Dendritic cell treated with granulocyte-macrophage colony-stimulating factor and Interleukin-4, amounts not matched to agents 40 ng/mL and 50 ng/mL, for 4 days (primary cell): ENCODE measurements at regions not wholly inside any gene's neighbourhood (a gene's known extent, or its start where the extent isn't known, plus 50 kb on each side); places are given as distances from the start of the nearest gene placed in this dataset.
"Not testable (repeated sequence)": the region's sequence is repeated elsewhere in the genome, so short reads cannot be mapped to it uniquely, and the experiment has no call there.

Source experiments
- H3K27ac Mint-ChIP-seq: one replicate; pipeline ENCODE4 v1.8.0; 2022; ENCODE audit warnings: mild to moderate bottlenecking, mixed read lengths
- H3K27me3 Mint-ChIP-seq: one replicate; pipeline ENCODE4 v1.8.0; 2022; ENCODE audit warnings: mild to moderate bottlenecking, mixed read lengths
- H3K36me3 Mint-ChIP-seq: one replicate; pipeline ENCODE4 v1.8.0; 2022; ENCODE audit warnings: low read depth, mixed read lengths
- H3K4me1 Mint-ChIP-seq: one replicate; pipeline ENCODE4 v1.8.0; 2022; ENCODE audit warnings: low read depth, mixed read lengths
- H3K4me3 Mint-ChIP-seq: one replicate; pipeline ENCODE4 v1.8.0; 2022; ENCODE audit warnings: mild to moderate bottlenecking, moderate library complexity, mixed read lengths
- H3K9me3 Mint-ChIP-seq: one replicate; pipeline ENCODE4 v1.8.0; 2022; ENCODE audit warnings: mixed read lengths
- intact Hi-C: fragments of 100-400 bp; cut with micrococcal nuclease; formaldehyde crosslinking; loops from one replicate; pipeline ENCODE4 v1.15.0; 2022

GRCh38 chr9:30258094-30258493 is 2126.3 kb upstream of the ACO1 start:
- H3K36me3 Mint-ChIP-seq, result no peaks in the 10 kb centered on the region
- no peak overlapping the region for H3K27ac Mint-ChIP-seq
- intact Hi-C loops, result no loop called here
- H3K27me3 Mint-ChIP-seq, result no peaks in the 10 kb centered on the region
- peaks cover 9% of the 10 kb centered on the region for H3K9me3 Mint-ChIP-seq
- no peaks in the 10 kb centered on the region for H3K4me1 Mint-ChIP-seq
- H3K4me3 Mint-ChIP-seq, result no peak overlapping the region

GRCh38 chr9:30280229-30280900 is 2104.1 kb upstream of the ACO1 start:
- Mint-ChIP-seq H3K9me3 (peaks cover 28% of the 10 kb centered on the region), H3K4me1 (peaks cover 14% of the 10 kb centered on the region), H3K4me3 (no peak overlapping the region), H3K36me3 (no peaks in the 10 kb centered on the region), H3K27me3 (no peaks in the 10 kb centered on the region), H3K27ac (no peak overlapping the region)
- intact Hi-C loops, result no loop called here

- intact Hi-C loops, result no loop called here
- Mint-ChIP-seq H3K36me3 (no peaks in the 10 kb centered on the region), H3K9me3 (peaks cover 9% of the 10 kb centered on the region), H3K4me1 (no peaks in the 10 kb centered on the region), H3K27me3 (no peaks in the 10 kb centered on the region), H3K27ac (no peak overlapping the region), H3K4me3 (no peak overlapping the region)
These were observed 2095.0 kb upstream of the ACO1 start for GRCh38 chr9:30289435-30289834.

GRCh38 chr9:30292026-30292425 is 2092.4 kb upstream of the ACO1 start:
- intact Hi-C loops, result not testable (repeated sequence)

GRCh38 chr9:30293231-30293630 is 2091.2 kb upstream of the ACO1 start:
- H3K4me3 Mint-ChIP-seq, result no peak overlapping the region
- H3K4me1 Mint-ChIP-seq, result no peaks in the 10 kb centered on the region
- H3K9me3 Mint-ChIP-seq, result peaks cover 9% of the 10 kb centered on the region
- intact Hi-C loops, result no loop called here
- H3K27ac Mint-ChIP-seq, result no peak overlapping the region
- H3K36me3 Mint-ChIP-seq, result no peaks in the 10 kb centered on the region
- no peaks in the 10 kb centered on the region for H3K27me3 Mint-ChIP-seq

More at GRCh38 chr9:30292026-30292425, 2092.4 kb upstream of the ACO1 start:
- H3K4me3 Mint-ChIP-seq, H3K27me3 Mint-ChIP-seq, H3K4me1 Mint-ChIP-seq, H3K36me3 Mint-ChIP-seq, H3K27ac Mint-ChIP-seq, H3K9me3 Mint-ChIP-seq: not testable (repeated sequence)

- H3K36me3 Mint-ChIP-seq, result peaks cover 11% of the 10 kb centered on the region
- peak overlapping the region; percentile 98 for H3K27ac Mint-ChIP-seq
- peaks cover 30% of the 10 kb centered on the region for H3K4me1 Mint-ChIP-seq
These were observed 2085.2 kb upstream of the ACO1 start for GRCh38 chr9:30299126-30299780.

GRCh38 chr9:30301271-30301963 is 2083.0 kb upstream of the ACO1 start:
- peaks cover 14% of the 10 kb centered on the region for H3K9me3 Mint-ChIP-seq
- intact Hi-C loops, result loop anchor here (1.0 kb wide), 1 partner anchor 19 kb away; no protein-coding TSS in a partner anchor
- no peaks in the 10 kb centered on the region for H3K27me3 Mint-ChIP-seq
- peaks cover 30% of the 10 kb centered on the region for H3K4me1 Mint-ChIP-seq
- peaks cover 11% of the 10 kb centered on the region for H3K36me3 Mint-ChIP-seq
- H3K4me3 Mint-ChIP-seq, result peak overlapping the region; percentile 68
- peak overlapping the region; percentile 98 for H3K27ac Mint-ChIP-seq

More at GRCh38 chr9:30299126-30299780, 2085.2 kb upstream of the ACO1 start:
- intact Hi-C loops, result no loop called here
- Mint-ChIP-seq H3K4me3 (no peak overlapping the region), H3K9me3 (peaks cover 14% of the 10 kb centered on the region), H3K27me3 (no peaks in the 10 kb centered on the region)

- peaks cover 8% of the 10 kb centered on the region for H3K4me1 Mint-ChIP-seq
- H3K27ac Mint-ChIP-seq, result no peak overlapping the region
- intact Hi-C loops, result no loop called here
- no peaks in the 10 kb centered on the region for H3K27me3 Mint-ChIP-seq
- H3K4me3 Mint-ChIP-seq, result no peak overlapping the region
- no peaks in the 10 kb centered on the region for H3K36me3 Mint-ChIP-seq
- H3K9me3 Mint-ChIP-seq, result peaks cover 4% of the 10 kb centered on the region
These were observed 2073.7 kb upstream of the ACO1 start for GRCh38 chr9:30310711-30311110.

GRCh38 chr9:30329431-30329830 is 2055.0 kb upstream of the ACO1 start:
- no peaks in the 10 kb centered on the region for H3K4me1 Mint-ChIP-seq
- no peak overlapping the region for H3K4me3 Mint-ChIP-seq
- H3K27me3 Mint-ChIP-seq, result no peaks in the 10 kb centered on the region
- intact Hi-C loops, result no loop called here
- peaks cover 9% of the 10 kb centered on the region for H3K9me3 Mint-ChIP-seq
- no peak overlapping the region for H3K27ac Mint-ChIP-seq
- H3K36me3 Mint-ChIP-seq, result no peaks in the 10 kb centered on the region

- Mint-ChIP-seq H3K4me3 (no peak overlapping the region), H3K27ac (no peak overlapping the region), H3K36me3 (no peaks in the 10 kb centered on the region), H3K9me3 (peaks cover 6% of the 10 kb centered on the region), H3K4me1 (no peaks in the 10 kb centered on the region), H3K27me3 (no peaks in the 10 kb centered on the region)
- intact Hi-C loops, result no loop called here
These were observed 2035.5 kb upstream of the ACO1 start for GRCh38 chr9:30348904-30349303.

GRCh38 chr9:30349526-30350513 is 2034.6 kb upstream of the ACO1 start:
- no peak overlapping the region for H3K27ac Mint-ChIP-seq
- H3K4me1 Mint-ChIP-seq, result no peaks in the 10 kb centered on the region
- no peak overlapping the region for H3K4me3 Mint-ChIP-seq
- intact Hi-C loops, result no loop called here
- no peaks in the 10 kb centered on the region for H3K36me3 Mint-ChIP-seq
- H3K27me3 Mint-ChIP-seq, result no peaks in the 10 kb centered on the region
- H3K9me3 Mint-ChIP-seq, result peaks cover 6% of the 10 kb centered on the region

GRCh38 chr9:30356221-30356620 is 2028.2 kb upstream of the ACO1 start:
- no peak overlapping the region for H3K4me3 Mint-ChIP-seq
- no peaks in the 10 kb centered on the region for H3K27me3 Mint-ChIP-seq
- no peaks in the 10 kb centered on the region for H3K36me3 Mint-ChIP-seq

GRCh38 chr9:30362373-30362772 is 2022.1 kb upstream of the ACO1 start:
- H3K4me3 Mint-ChIP-seq, result no peak overlapping the region
- H3K27ac Mint-ChIP-seq, result no peak overlapping the region
- no peaks in the 10 kb centered on the region for H3K36me3 Mint-ChIP-seq
- H3K4me1 Mint-ChIP-seq, result no peaks in the 10 kb centered on the region
- H3K9me3 Mint-ChIP-seq, result no peaks in the 10 kb centered on the region
- no peaks in the 10 kb centered on the region for H3K27me3 Mint-ChIP-seq
- intact Hi-C loops, result no loop called here

More at GRCh38 chr9:30356221-30356620, 2028.2 kb upstream of the ACO1 start:
- intact Hi-C loops, result no loop called here
- H3K27ac Mint-ChIP-seq, result no peak overlapping the region
- no peaks in the 10 kb centered on the region for H3K9me3 Mint-ChIP-seq
- H3K4me1 Mint-ChIP-seq, result no peaks in the 10 kb centered on the region
